GM23338 (cell line): ENCODE measurements at regions not wholly inside any gene's neighbourhood (a gene's known extent, or its start where the extent isn't known, plus 50 kb on each side); places are given as distances from the start of the nearest gene placed in this dataset.

ENCODE experiments used
- ATAC-seq: fragments of 200-7000 bp; cut with Tn5 transposase; 3 replicates; pipeline ENCODE4 v1.9.1; 2020
- DNase-seq: peaks from one replicate; pipeline ENCODE4 v3.0.0-alpha.2; 2015; ENCODE audit warnings: low spot score
- H2AFZ ChIP-seq: fragments of 200-600 bp; sonication (generic); 2 replicates; pipeline ENCODE4 v1.8.0; 2016; ENCODE audit warnings: antibody characterized with exemption, mild to moderate bottlenecking, moderate library complexity
- H3F3A ChIP-seq: fragments of 200-600 bp; sonication (generic); replicated peaks from 2 replicates; pipeline ENCODE4 v1.8.0; 2017; ENCODE audit warnings: antibody characterized with exemption, mixed run types, low read depth
- H3K27ac ChIP-seq: fragments of 200-600 bp; sonication (generic); 2 replicates; pipeline ENCODE4 v1.6.1; 2016; ENCODE audit warnings: low read depth
- H3K27me3 ChIP-seq: fragments of 200-600 bp; sonication (generic); 2 replicates; pipeline ENCODE4 v1.8.0; 2016; ENCODE audit warnings: mild to moderate bottlenecking, mixed run types, moderate library complexity; ENCODE audit not compliant: insufficient read depth
- H3K36me3 ChIP-seq: fragments of 200-600 bp; sonication (generic); 2 replicates; pipeline ENCODE4 v1.8.0; 2016; ENCODE audit warnings: mild to moderate bottlenecking; ENCODE audit not compliant: insufficient read depth
- H3K4me1 ChIP-seq: fragments of 200-600 bp; sonication (generic); 2 replicates; pipeline ENCODE4 v1.8.0; 2016; ENCODE audit warnings: mild to moderate bottlenecking, moderate library complexity; ENCODE audit not compliant: insufficient read depth
- H3K4me2 ChIP-seq: fragments of 200-600 bp; sonication (generic); 2 replicates; pipeline ENCODE4 v1.7.1; 2017; ENCODE audit warnings: mixed run types
- H3K4me3 ChIP-seq: fragments of 200-600 bp; sonication (generic); 2 replicates; pipeline ENCODE4 v1.6.1; 2016; ENCODE audit warnings: mixed run types
- H3K79me2 ChIP-seq: fragments of 200-600 bp; sonication (generic); replicated peaks from 2 replicates; pipeline ENCODE4 v1.8.0; 2017; ENCODE audit warnings: mild to moderate bottlenecking; ENCODE audit not compliant: insufficient read depth
- H3K9me2 ChIP-seq: fragments of 200-600 bp; sonication (generic); 2 replicates; pipeline ENCODE4 v1.8.0; 2017; ENCODE audit not compliant: insufficient read depth
- H4K20me1 ChIP-seq: fragments of 200-600 bp; sonication (generic); replicated peaks from 2 replicates; pipeline ENCODE4 v1.8.0; 2017; ENCODE audit warnings: mild to moderate bottlenecking; ENCODE audit not compliant: insufficient read depth
- H3K27ac Mint-ChIP-seq: 2 replicates; pipeline ENCODE4 v1.8.0; 2020; ENCODE audit warnings: inconsistent platforms, mild to moderate bottlenecking, moderate library complexity, mixed read lengths
- H3K27me3 Mint-ChIP-seq: 3 replicates; pipeline ENCODE4 v1.8.0; 2022; ENCODE audit warnings: low read depth, mild to moderate bottlenecking, moderate library complexity, mixed read lengths, inconsistent platforms; ENCODE audit not compliant: insufficient read depth, poor library complexity
- H3K36me3 Mint-ChIP-seq: 3 replicates; pipeline ENCODE4 v1.8.0; 2021; ENCODE audit warnings: low read depth, mild to moderate bottlenecking, inconsistent platforms, moderate library complexity, mixed read lengths
- H3K4me1 Mint-ChIP-seq: 3 replicates; pipeline ENCODE4 v1.8.0; 2020; ENCODE audit warnings: mild to moderate bottlenecking, inconsistent platforms, mixed read lengths
- H3K4me3 Mint-ChIP-seq: 3 replicates; pipeline ENCODE4 v1.8.0; 2021; ENCODE audit warnings: moderate library complexity, mild to moderate bottlenecking, inconsistent platforms, mixed read lengths
- H3K9me3 Mint-ChIP-seq: 3 replicates; pipeline ENCODE4 v1.8.0; 2020; ENCODE audit warnings: moderate library complexity, mild to moderate bottlenecking, inconsistent platforms, mixed read lengths
- CREB1 ChIP-seq: fragments of 250-450 bp; sonication (Bioruptor Pico); IDR thresholded peaks from 2 replicates; pipeline ENCODE4 v1.5.0; 2020; ENCODE audit warnings: low read depth, mild to moderate bottlenecking, moderate library complexity
- CTCF ChIP-seq, 2 experiments: fragments of 200-600 bp in 1 of 2; sonication (generic) in 1 of 2; conservative IDR thresholded peaks; 2 replicates each; pipeline versions ENCODE4 v1.5.1 to v1.6.1; 2016 to 2017; ENCODE audit warnings: antibody characterized with exemption in 2 of 2, low read depth in 2 of 2, mild to moderate bottlenecking in 2 of 2, moderate library complexity in 1 of 2
- EZH2 ChIP-seq: fragments of 200-600 bp; sonication (generic); IDR thresholded peaks from one replicate; pipeline ENCODE4 v1.8.0; 2017; ENCODE audit warnings: antibody characterized with exemption, mild to moderate bottlenecking, low read depth; ENCODE audit not compliant: unreplicated experiment
- EZH2phosphoT487 ChIP-seq: fragments of 200-600 bp; sonication (generic); IDR thresholded peaks from one replicate; pipeline ENCODE4 v1.8.1; 2018; ENCODE audit warnings: antibody characterized with exemption; ENCODE audit not compliant: unreplicated experiment
- JUNB ChIP-seq: IDR thresholded peaks from one replicate; pipeline ENCODE4 v1.6.1; 2016; ENCODE audit warnings: antibody characterized with exemption; ENCODE audit not compliant: unreplicated experiment
- NANOG ChIP-seq: IDR thresholded peaks from 2 replicates; pipeline ENCODE4 v1.6.1; 2016; ENCODE audit warnings: antibody characterized with exemption, borderline replicate concordance
- POLR2AphosphoS5 ChIP-seq: IDR thresholded peaks from 2 replicates; pipeline ENCODE4 v1.6.1; 2016; ENCODE audit warnings: antibody characterized with exemption, low read depth
- REST ChIP-seq: IDR thresholded peaks from one replicate; pipeline ENCODE4 v1.6.1; 2018; ENCODE audit warnings: antibody characterized with exemption; ENCODE audit not compliant: unreplicated experiment
- STAT1 ChIP-seq: IDR thresholded peaks from one replicate; pipeline ENCODE4 v1.6.1; 2016; ENCODE audit warnings: antibody characterized with exemption; ENCODE audit not compliant: unreplicated experiment
- ZNF114 ChIP-seq: fragments of 250-450 bp; sonication (Bioruptor Pico); IDR thresholded peaks from 2 replicates; pipeline ENCODE4 v1.5.0; 2020; ENCODE audit warnings: mild to moderate bottlenecking, moderate library complexity
- ZNF331 ChIP-seq: fragments of 250-450 bp; sonication (Bioruptor Pico); IDR thresholded peaks from 2 replicates; pipeline ENCODE4 v1.5.0; 2020; ENCODE audit warnings: low read depth, mild to moderate bottlenecking, moderate library complexity
- ZNF462 ChIP-seq: fragments of 250-450 bp; sonication (Bioruptor Pico); IDR thresholded peaks from 2 replicates; pipeline ENCODE4 v1.5.0; 2020; ENCODE audit warnings: mild to moderate bottlenecking, moderate library complexity
- TF ChIP-seq, protein P1 (sequence below): IDR thresholded peaks from 2 replicates; pipeline ENCODE4 v1.6.1; 2016; ENCODE audit warnings: antibody characterized with exemption

DNA sequence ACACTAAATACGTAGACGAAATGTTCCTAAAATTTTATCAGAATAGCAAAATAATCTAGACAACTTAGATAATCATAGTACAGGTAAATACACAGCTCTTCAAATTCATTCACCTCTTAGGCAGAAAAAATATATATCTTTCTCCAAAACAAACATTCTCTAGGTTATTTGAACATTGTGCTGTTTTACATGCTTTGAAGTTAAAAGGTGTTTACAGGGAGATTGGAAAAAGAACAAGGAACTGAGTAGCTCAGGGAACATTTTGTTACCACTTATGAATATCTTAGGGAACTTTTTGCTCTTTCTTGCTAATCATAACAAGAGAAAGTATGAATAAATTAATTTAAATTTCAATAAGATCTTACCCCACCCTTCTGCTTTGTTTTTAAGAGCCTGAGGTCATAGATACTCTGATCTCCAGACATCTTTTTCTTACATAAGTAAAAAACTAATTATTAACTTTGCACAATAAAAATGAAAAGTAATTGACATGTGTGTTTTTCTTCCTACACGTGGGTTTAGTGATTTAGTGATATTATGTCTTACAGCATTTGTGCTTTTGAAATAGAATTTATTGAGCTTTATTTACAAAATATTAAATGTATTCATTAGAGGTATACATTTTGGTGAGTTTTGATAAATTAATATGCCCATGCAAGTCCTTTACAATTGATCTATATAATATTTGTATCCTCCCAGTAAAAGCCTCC, 1141.4 kb upstream of the EYS start:
- no peaks in the 10 kb centered on the region for H3F3A ChIP-seq
- H3K36me3 ChIP-seq = no peaks in the 10 kb centered on the region
- H2AFZ ChIP-seq = no peak overlapping the region
- Mint-ChIP-seq H3K27ac (no peak overlapping the region), H3K4me3 (no peak overlapping the region), H3K4me1 (no peaks in the 10 kb centered on the region), H3K9me3 (no peaks in the 10 kb centered on the region; the same call in 2 of the 3 replicates), H3K36me3 (no peaks in the 10 kb centered on the region; the same call in 2 of the 3 replicates), H3K27me3 (no peaks in the 10 kb centered on the region)
- H3K79me2 ChIP-seq = no peaks in the 10 kb centered on the region
- H3K9me2 ChIP-seq = no peaks in the 10 kb centered on the region
- H4K20me1 ChIP-seq = no peaks in the 10 kb centered on the region
- ATAC-seq = no peak
- TF ChIP-seq POLR2AphosphoS5 (no peak), STAT1 (no peak), CREB1 (CRISPR knock-in tag) (no peak), ZNF331 (no peak), NANOG (no peak), ZNF114 (CRISPR knock-in tag) (no peak), CTCF (conservative IDR thresholded peaks at IDR 0.05; ENCODE audit: low read depth in 2 of 2) (no peak), JUNB (no peak), EZH2phosphoT487 (no peak), ZNF462 (CRISPR knock-in tag) (no peak), EZH2 (no peak), REST (no peak)
- TF ChIP-seq, protein P1, sequence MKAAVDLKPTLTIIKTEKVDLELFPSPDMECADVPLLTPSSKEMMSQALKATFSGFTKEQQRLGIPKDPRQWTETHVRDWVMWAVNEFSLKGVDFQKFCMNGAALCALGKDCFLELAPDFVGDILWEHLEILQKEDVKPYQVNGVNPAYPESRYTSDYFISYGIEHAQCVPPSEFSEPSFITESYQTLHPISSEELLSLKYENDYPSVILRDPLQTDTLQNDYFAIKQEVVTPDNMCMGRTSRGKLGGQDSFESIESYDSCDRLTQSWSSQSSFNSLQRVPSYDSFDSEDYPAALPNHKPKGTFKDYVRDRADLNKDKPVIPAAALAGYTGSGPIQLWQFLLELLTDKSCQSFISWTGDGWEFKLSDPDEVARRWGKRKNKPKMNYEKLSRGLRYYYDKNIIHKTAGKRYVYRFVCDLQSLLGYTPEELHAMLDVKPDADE = no peak
- no peak for DNase-seq
- H3K27me3 ChIP-seq = no peaks in the 10 kb centered on the region
- no peak overlapping the region for H3K4me2 ChIP-seq
- no peak overlapping the region for H3K4me3 ChIP-seq
- no peaks in the 10 kb centered on the region for H3K4me1 ChIP-seq
- no peak overlapping the region for H3K27ac ChIP-seq
